SU-DHL-6 (cell line): ENCODE measurements at regions not wholly inside any gene's neighbourhood (a gene's known extent, or its start where the extent isn't known, plus 50 kb on each side); places are given as distances from the start of the nearest gene placed in this dataset.

Experiments
- H2AFZ ChIP-seq: fragments of 200-600 bp; sonication (generic); 2 replicates; pipeline ENCODE4 v1.6.1; 2014; ENCODE audit warnings: low read depth, mild to moderate bottlenecking, moderate library complexity, mixed read lengths, antibody characterized with exemption, low read length; ENCODE audit not compliant: severe bottlenecking
- H3F3A ChIP-seq: fragments of 200-600 bp; shearing (Covaris generic); 2 replicates; pipeline ENCODE4 v1.6.0; 2016; ENCODE audit warnings: antibody characterized with exemption, mild to moderate bottlenecking; ENCODE audit not compliant: insufficient read depth
- H3K27ac ChIP-seq: fragments of 200-600 bp; sonication (generic); 2 replicates; pipeline ENCODE4 v1.5.1; 2016; ENCODE audit warnings: low read depth, mild to moderate bottlenecking, low read length, moderate library complexity, mixed read lengths
- H3K27me3 ChIP-seq: fragments of 200-600 bp; sonication (generic), shearing (Covaris generic); 2 replicates; pipeline ENCODE4 v1.6.0; 2014; ENCODE audit warnings: mild to moderate bottlenecking, low read length
- H3K36me3 ChIP-seq: fragments of 200-600 bp; sonication (generic); 2 replicates; pipeline ENCODE4 v1.6.1; 2014; ENCODE audit warnings: mild to moderate bottlenecking, low read length, mixed read lengths
- H3K4me2 ChIP-seq: fragments of 300-600, 200-600 bp; shearing (Covaris generic), sonication (generic); 2 replicates; pipeline ENCODE4 v1.6.0; 2014; ENCODE audit warnings: low read length, low read depth, mild to moderate bottlenecking; ENCODE audit not compliant: poor library complexity, severe bottlenecking
- H3K4me3 ChIP-seq: fragments of 200-600 bp; sonication (generic); 2 replicates; pipeline ENCODE4 v1.5.1; 2014; ENCODE audit warnings: antibody characterized with exemption, low read length, mild to moderate bottlenecking, mixed read lengths; ENCODE audit not compliant: insufficient read depth, poor library complexity, severe bottlenecking
- H3K79me2 ChIP-seq: fragments of 200-600 bp; sonication (generic); 2 replicates; pipeline ENCODE4 v1.6.1; 2014; ENCODE audit warnings: mild to moderate bottlenecking, low read length, moderate library complexity; ENCODE audit not compliant: insufficient read depth
- H3K9ac ChIP-seq: fragments of 200-600 bp; sonication (generic); 2 replicates; pipeline ENCODE4 v1.7.0; 2014; ENCODE audit warnings: mild to moderate bottlenecking, low read length
- H3K9me2 ChIP-seq: fragments of 200-600 bp; sonication (generic); replicated peaks from 2 replicates; pipeline ENCODE4 v1.6.1; 2014; ENCODE audit warnings: low read length; ENCODE audit not compliant: insufficient read depth
- H3K9me3 ChIP-seq: fragments of 200-600 bp; sonication (generic); 2 replicates; pipeline ENCODE4 v1.6.1; 2014; ENCODE audit warnings: low read length, mixed read lengths; ENCODE audit not compliant: insufficient read depth
- H4K20me1 ChIP-seq: fragments of 200-600 bp; sonication (generic); 2 replicates; pipeline ENCODE4 v1.6.1; 2014; ENCODE audit warnings: low read depth, mild to moderate bottlenecking, antibody characterized with exemption, low read length, moderate library complexity, mixed read lengths
- EZH2phosphoT487 ChIP-seq: fragments of 200-600 bp; sonication (generic), shearing (Covaris generic); conservative IDR thresholded peaks from 2 replicates; pipeline ENCODE4 v1.6.1; 2018; ENCODE audit warnings: mild to moderate bottlenecking, antibody characterized with exemption, low read length, moderate library complexity, mixed read lengths
- TF ChIP-seq, protein P1 (sequence below): fragments of 200-600 bp; sonication (generic); IDR thresholded peaks from one replicate; pipeline ENCODE4 v1.5.1; 2017; ENCODE audit warnings: antibody characterized with exemption, mild to moderate bottlenecking, low read length, moderate library complexity; ENCODE audit not compliant: insufficient read depth, poor library complexity, severe bottlenecking

GRCh38 chr11:116473790-116474346 lies 298.9 kb downstream of the BUD13 start:
- H3K4me3 ChIP-seq = no peak overlapping the region
- H3K9me3 ChIP-seq = no peaks in the 10 kb centered on the region
- no peaks in the 10 kb centered on the region for H3K9me2 ChIP-seq
- H3K27me3 ChIP-seq = no peaks in the 10 kb centered on the region
- H3K9ac ChIP-seq = no peak overlapping the region
- no peak overlapping the region for H3K27ac ChIP-seq
- no peak overlapping the region for H3K4me2 ChIP-seq
- H3K36me3 ChIP-seq = no peaks in the 10 kb centered on the region
- TF ChIP-seq, protein P1, sequence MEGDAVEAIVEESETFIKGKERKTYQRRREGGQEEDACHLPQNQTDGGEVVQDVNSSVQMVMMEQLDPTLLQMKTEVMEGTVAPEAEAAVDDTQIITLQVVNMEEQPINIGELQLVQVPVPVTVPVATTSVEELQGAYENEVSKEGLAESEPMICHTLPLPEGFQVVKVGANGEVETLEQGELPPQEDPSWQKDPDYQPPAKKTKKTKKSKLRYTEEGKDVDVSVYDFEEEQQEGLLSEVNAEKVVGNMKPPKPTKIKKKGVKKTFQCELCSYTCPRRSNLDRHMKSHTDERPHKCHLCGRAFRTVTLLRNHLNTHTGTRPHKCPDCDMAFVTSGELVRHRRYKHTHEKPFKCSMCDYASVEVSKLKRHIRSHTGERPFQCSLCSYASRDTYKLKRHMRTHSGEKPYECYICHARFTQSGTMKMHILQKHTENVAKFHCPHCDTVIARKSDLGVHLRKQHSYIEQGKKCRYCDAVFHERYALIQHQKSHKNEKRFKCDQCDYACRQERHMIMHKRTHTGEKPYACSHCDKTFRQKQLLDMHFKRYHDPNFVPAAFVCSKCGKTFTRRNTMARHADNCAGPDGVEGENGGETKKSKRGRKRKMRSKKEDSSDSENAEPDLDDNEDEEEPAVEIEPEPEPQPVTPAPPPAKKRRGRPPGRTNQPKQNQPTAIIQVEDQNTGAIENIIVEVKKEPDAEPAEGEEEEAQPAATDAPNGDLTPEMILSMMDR = no peak
- TF ChIP-seq EZH2phosphoT487 = no peak
- no peak overlapping the region for H2AFZ ChIP-seq
- no peaks in the 10 kb centered on the region for H3K79me2 ChIP-seq
- no peaks in the 10 kb centered on the region for H4K20me1 ChIP-seq
- H3F3A ChIP-seq = no peaks in the 10 kb centered on the region

DNA sequence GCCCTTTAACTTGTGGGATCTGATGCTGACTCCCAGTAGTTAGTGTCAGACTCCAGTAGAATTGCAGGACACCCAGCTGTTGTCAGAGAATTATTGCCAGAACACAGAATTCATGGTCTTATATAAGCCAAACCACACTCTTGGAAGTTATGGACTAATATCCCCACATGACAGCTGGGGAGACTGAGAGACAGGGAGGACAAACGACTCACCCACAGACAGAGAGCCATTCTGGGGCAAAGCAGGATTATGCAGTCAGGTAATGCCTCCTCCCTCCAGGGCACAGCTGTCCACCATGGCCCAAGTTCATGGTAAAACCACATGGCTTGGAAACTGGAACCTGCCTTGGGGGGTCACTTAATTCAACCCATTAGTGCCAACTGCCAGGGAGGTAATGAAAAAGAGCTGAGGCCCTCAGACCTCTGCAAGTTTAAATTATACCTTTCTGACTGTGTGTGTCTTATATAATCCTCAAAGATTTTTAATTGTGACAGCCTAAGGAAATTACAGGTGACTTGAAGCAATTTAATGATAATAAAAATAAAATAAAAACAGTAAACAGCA lies 299.5 kb downstream of the BUD13 start:
- no peaks in the 10 kb centered on the region for H4K20me1 ChIP-seq
- no peaks in the 10 kb centered on the region for H3K27me3 ChIP-seq
- no peak overlapping the region for H2AFZ ChIP-seq
- H3F3A ChIP-seq = no peaks in the 10 kb centered on the region
- H3K9me2 ChIP-seq = no peaks in the 10 kb centered on the region
- H3K27ac ChIP-seq = no peak overlapping the region
- H3K9me3 ChIP-seq = no peaks in the 10 kb centered on the region
- H3K79me2 ChIP-seq = no peaks in the 10 kb centered on the region
- no peak overlapping the region for H3K4me2 ChIP-seq
- TF ChIP-seq EZH2phosphoT487 = no peak
- H3K4me3 ChIP-seq = no peak overlapping the region
- no peaks in the 10 kb centered on the region for H3K36me3 ChIP-seq
- no peak overlapping the region for H3K9ac ChIP-seq

GRCh38 chr11:116472651-116473050 lies 300.1 kb downstream of the BUD13 start:
- H3K36me3 ChIP-seq = no peaks in the 10 kb centered on the region
- H3F3A ChIP-seq = no peaks in the 10 kb centered on the region
- H3K9me3 ChIP-seq = no peaks in the 10 kb centered on the region
- no peak overlapping the region for H3K9ac ChIP-seq
- H3K27me3 ChIP-seq = no peaks in the 10 kb centered on the region
- no peak overlapping the region for H2AFZ ChIP-seq
- no peak overlapping the region for H3K4me3 ChIP-seq
- H3K9me2 ChIP-seq = no peaks in the 10 kb centered on the region
- H3K79me2 ChIP-seq = no peaks in the 10 kb centered on the region
- no peaks in the 10 kb centered on the region for H4K20me1 ChIP-seq
- no peak overlapping the region for H3K27ac ChIP-seq
- TF ChIP-seq EZH2phosphoT487 = no peak
- TF ChIP-seq, protein P1 = no peak
- no peak overlapping the region for H3K4me2 ChIP-seq

DNA sequence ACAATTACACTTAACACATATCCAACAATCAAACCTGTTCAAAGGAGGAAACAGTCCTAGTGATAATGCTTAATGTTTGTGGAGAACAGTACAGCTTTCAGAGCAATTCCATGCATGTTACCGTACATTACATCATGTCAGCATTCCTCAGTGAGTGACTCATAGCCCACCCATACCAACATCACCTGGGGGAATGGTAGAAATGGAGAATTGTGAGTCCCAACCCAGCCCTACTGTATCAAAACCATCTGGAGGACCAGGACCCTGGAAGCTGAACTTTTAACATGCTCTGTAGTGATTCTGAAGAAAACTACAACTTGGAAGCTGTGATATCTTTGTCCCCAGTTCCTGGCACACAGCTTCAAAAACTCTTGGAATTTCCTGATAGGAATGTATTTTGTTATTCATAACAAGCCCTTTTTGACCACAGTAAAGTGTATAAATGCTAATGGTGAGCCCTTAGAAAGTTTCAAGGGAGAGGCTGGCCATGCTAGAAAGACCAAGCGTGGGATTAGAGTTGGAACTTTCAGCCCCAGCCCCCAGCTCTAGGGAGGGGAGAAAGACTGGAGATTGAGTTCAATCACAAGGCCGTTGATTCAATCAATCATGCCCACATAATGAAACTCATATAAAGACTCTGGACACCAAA lies 301.1 kb downstream of the BUD13 start:
- no peaks in the 10 kb centered on the region for H3K36me3 ChIP-seq
- H2AFZ ChIP-seq = no peak overlapping the region
- H3F3A ChIP-seq = no peaks in the 10 kb centered on the region
- H3K4me2 ChIP-seq = no peak overlapping the region
- H3K4me3 ChIP-seq = no peak overlapping the region
- no peak overlapping the region for H3K9ac ChIP-seq
- no peaks in the 10 kb centered on the region for H3K79me2 ChIP-seq
- no peaks in the 10 kb centered on the region for H3K27me3 ChIP-seq
- no peaks in the 10 kb centered on the region for H3K9me2 ChIP-seq
- H4K20me1 ChIP-seq = no peaks in the 10 kb centered on the region
- H3K27ac ChIP-seq = no peak overlapping the region
- no peaks in the 10 kb centered on the region for H3K9me3 ChIP-seq
- TF ChIP-seq, protein P1 = no peak
- TF ChIP-seq EZH2phosphoT487 = no peak
